ENCODE measurements at regions not wholly inside any gene's neighbourhood (a gene's known extent, or its start where the extent isn't known, plus 50 kb on each side); places are given as distances from the start of the nearest gene placed in this dataset.
A peak's percentile ranks its signal among the peaks of the same experiment; 100 is the strongest.

DNA sequence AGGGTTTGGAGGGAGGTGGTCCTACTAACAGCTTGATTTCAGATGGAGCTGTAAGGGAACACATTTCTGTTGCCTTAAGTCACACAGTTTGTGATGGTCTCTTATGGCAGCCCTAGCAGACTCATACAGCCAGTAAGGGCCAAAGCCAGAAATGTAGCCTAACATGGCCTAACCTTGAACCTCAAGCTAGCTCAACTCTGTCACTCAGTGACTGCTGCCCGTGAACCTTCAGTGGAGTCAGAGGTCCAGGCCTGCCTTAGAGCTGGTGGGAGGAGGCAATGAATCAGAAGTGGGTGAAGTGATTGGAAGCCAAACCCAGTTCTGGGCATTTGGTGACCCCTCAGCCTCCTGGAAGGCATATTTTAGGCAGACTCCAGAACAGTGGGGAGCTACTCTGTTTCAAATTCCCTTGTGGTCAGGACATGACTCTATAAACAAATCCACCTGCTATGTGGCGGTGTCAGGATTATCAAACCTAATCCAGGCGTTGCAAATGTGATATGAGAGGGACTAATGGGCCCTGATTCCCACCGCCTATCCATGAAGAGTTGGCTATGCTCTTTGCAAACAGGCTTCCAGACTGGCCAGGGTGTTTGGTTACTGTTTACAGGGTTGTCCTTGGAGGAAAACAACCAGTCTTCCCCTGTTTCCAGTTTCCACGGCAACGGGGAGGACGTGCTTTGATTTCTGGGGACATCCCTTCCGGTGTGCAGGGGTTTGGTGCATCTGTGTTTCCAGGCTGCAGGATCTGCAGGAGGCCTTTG lies 105.9 kb upstream of the AGBL1 start:
- DNase-seq (ENCODE audit: low read depth): no peak
- TF ChIP-seq, protein P1, sequence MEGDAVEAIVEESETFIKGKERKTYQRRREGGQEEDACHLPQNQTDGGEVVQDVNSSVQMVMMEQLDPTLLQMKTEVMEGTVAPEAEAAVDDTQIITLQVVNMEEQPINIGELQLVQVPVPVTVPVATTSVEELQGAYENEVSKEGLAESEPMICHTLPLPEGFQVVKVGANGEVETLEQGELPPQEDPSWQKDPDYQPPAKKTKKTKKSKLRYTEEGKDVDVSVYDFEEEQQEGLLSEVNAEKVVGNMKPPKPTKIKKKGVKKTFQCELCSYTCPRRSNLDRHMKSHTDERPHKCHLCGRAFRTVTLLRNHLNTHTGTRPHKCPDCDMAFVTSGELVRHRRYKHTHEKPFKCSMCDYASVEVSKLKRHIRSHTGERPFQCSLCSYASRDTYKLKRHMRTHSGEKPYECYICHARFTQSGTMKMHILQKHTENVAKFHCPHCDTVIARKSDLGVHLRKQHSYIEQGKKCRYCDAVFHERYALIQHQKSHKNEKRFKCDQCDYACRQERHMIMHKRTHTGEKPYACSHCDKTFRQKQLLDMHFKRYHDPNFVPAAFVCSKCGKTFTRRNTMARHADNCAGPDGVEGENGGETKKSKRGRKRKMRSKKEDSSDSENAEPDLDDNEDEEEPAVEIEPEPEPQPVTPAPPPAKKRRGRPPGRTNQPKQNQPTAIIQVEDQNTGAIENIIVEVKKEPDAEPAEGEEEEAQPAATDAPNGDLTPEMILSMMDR (conservative IDR thresholded peaks at IDR 0.05; ENCODE audit: low read length): no peak
- H3K4me3 ChIP-seq (ENCODE audit: low read length): no peak overlapping the region

- no peak overlapping the region for H3K4me3 ChIP-seq (ENCODE audit: low read length)
- no peak for DNase-seq (ENCODE audit: low read depth)
- TF ChIP-seq, protein P1 (conservative IDR thresholded peaks at IDR 0.05; ENCODE audit: low read length): no peak
These were observed 105.3 kb upstream of the AGBL1 start for GRCh38 chr15:85974348-85974705.

GRCh38 chr15:85974742-85975141 lies 104.9 kb upstream of the AGBL1 start:
- TF ChIP-seq, protein P1 (conservative IDR thresholded peaks at IDR 0.05; ENCODE audit: low read length): no peak
- no peak for DNase-seq (ENCODE audit: low read depth)
- no peak overlapping the region for H3K4me3 ChIP-seq (ENCODE audit: low read length)

GRCh38 chr15:85976102-85976501 lies 103.6 kb upstream of the AGBL1 start:
- H3K4me3 ChIP-seq (ENCODE audit: low read length): no peak overlapping the region
- no peak for DNase-seq (ENCODE audit: low read depth)
- TF ChIP-seq, protein P1 (conservative IDR thresholded peaks at IDR 0.05; ENCODE audit: low read length): no peak

- TF ChIP-seq, protein P1 (conservative IDR thresholded peaks at IDR 0.05; ENCODE audit: low read length): no peak
- peak; percentile 35 for DNase-seq (ENCODE audit: low read depth)
- no peak overlapping the region for H3K4me3 ChIP-seq (ENCODE audit: low read length)
These were observed 102.7 kb upstream of the AGBL1 start for GRCh38 chr15:85976986-85977385.

GRCh38 chr15:85977586-85977985 lies 102.1 kb upstream of the AGBL1 start:
- no peak for DNase-seq (ENCODE audit: low read depth)
- H3K4me3 ChIP-seq (ENCODE audit: low read length): no peak overlapping the region
- TF ChIP-seq, protein P1 (conservative IDR thresholded peaks at IDR 0.05; ENCODE audit: low read length): no peak

DNA sequence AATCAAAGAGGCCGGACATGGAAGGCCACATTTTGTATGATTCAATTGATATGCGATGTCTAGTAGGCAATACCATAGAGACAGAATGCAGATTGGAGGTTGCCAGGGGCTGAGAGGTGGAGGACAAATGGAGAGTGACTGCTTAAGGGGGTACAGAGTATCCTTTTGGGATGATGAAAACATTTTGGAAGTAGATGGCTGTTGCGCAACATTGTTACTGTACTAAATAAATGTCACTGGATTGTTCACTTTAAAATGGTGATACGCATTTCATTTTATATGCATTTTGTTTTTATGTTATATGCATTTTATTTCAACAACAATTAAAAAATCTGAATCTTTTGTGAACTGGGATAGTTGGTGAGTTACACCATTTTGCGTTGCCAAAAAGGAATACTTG lies 99.7 kb upstream of the AGBL1 start:
- no peak for DNase-seq (ENCODE audit: low read depth)
- no peak overlapping the region for H3K4me3 ChIP-seq (ENCODE audit: low read length)
- TF ChIP-seq, protein P1 (conservative IDR thresholded peaks at IDR 0.05; ENCODE audit: low read length): no peak
